ENCODE measurements at regions not wholly inside any gene's neighbourhood (a gene's known extent, or its start where the extent isn't known, plus 50 kb on each side); places are given as distances from the start of the nearest gene placed in this dataset.
"Not testable (repeated sequence)": the region's sequence is repeated elsewhere in the genome, so short reads cannot be mapped to it uniquely, and the experiment has no call there.

DNA sequence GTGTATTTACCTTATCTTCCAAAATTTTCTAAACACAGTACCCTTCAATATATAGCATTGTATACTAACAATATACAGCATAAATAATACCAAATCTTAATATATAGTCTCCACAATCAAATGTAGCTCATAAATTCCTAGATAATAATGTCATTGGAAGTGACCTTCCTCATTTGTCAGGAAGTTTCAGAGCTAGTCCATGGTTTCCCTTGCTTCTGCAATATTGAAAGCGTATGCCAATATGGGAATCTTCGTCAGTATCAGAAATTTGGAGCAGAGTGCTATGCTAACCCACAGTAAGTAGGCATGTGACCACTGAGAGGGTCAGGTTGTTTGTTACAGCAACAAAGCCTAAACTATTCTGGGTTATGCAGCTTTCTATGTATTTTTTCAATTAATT lies 774.9 kb upstream of the CDH10 start:
- TF ChIP-seq, protein P1, sequence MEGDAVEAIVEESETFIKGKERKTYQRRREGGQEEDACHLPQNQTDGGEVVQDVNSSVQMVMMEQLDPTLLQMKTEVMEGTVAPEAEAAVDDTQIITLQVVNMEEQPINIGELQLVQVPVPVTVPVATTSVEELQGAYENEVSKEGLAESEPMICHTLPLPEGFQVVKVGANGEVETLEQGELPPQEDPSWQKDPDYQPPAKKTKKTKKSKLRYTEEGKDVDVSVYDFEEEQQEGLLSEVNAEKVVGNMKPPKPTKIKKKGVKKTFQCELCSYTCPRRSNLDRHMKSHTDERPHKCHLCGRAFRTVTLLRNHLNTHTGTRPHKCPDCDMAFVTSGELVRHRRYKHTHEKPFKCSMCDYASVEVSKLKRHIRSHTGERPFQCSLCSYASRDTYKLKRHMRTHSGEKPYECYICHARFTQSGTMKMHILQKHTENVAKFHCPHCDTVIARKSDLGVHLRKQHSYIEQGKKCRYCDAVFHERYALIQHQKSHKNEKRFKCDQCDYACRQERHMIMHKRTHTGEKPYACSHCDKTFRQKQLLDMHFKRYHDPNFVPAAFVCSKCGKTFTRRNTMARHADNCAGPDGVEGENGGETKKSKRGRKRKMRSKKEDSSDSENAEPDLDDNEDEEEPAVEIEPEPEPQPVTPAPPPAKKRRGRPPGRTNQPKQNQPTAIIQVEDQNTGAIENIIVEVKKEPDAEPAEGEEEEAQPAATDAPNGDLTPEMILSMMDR (conservative IDR thresholded peaks at IDR 0.05; ENCODE audit: low read depth, low read length): no peak
- H3K4me3 ChIP-seq (ENCODE audit: low read depth, low read length): no peak overlapping the region
- DNase-seq (ENCODE audit: low read depth): no peak

- no peak for DNase-seq (ENCODE audit: low read depth)
- TF ChIP-seq, protein P1 (conservative IDR thresholded peaks at IDR 0.05; ENCODE audit: low read depth, low read length): no peak
- H3K4me3 ChIP-seq (ENCODE audit: low read depth, low read length): no peak overlapping the region
Measured at GRCh38 chr5:25418978-25419377, 774.2 kb upstream of the CDH10 start.

GRCh38 chr5:25418319-25418859 lies 773.6 kb upstream of the CDH10 start:
- TF ChIP-seq, protein P1 (conservative IDR thresholded peaks at IDR 0.05; ENCODE audit: low read depth, low read length): no peak
- DNase-seq (ENCODE audit: low read depth): no peak
- no peak overlapping the region for H3K4me3 ChIP-seq (ENCODE audit: low read depth, low read length)

- DNase-seq (ENCODE audit: low read depth): no peak
- TF ChIP-seq, protein P1 (conservative IDR thresholded peaks at IDR 0.05; ENCODE audit: low read depth, low read length): no peak
- H3K4me3 ChIP-seq (ENCODE audit: low read depth, low read length): no peak overlapping the region
Measured at GRCh38 chr5:25416960-25417359, 772.2 kb upstream of the CDH10 start.

GRCh38 chr5:25415970-25416369 lies 771.2 kb upstream of the CDH10 start:
- TF ChIP-seq, protein P1 (conservative IDR thresholded peaks at IDR 0.05; ENCODE audit: low read depth, low read length): no peak
- H3K4me3 ChIP-seq (ENCODE audit: low read depth, low read length): no peak overlapping the region
- no peak for DNase-seq (ENCODE audit: low read depth)

DNA sequence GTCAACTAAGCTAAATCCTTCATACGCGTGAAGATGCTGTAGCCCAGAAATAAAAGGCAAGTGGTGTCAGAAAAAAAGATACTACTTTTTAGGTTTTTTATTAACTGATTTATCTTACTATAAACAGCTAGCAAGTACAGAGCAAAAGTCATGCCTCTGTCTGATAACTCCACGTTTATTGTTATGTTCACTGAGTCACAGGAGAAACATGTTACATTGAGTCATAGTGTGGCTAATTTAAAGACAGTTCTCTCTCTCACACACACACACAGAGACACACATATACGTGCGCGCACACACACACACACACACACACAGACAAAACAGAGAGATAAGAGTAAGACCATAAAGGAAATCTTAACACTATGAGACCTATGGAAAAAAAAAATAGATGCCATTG lies 770.0 kb upstream of the CDH10 start:
- DNase-seq (ENCODE audit: low read depth): no peak
- TF ChIP-seq, protein P1 (conservative IDR thresholded peaks at IDR 0.05; ENCODE audit: low read depth, low read length): no peak
- H3K4me3 ChIP-seq (ENCODE audit: low read depth, low read length): no peak overlapping the region

DNA sequence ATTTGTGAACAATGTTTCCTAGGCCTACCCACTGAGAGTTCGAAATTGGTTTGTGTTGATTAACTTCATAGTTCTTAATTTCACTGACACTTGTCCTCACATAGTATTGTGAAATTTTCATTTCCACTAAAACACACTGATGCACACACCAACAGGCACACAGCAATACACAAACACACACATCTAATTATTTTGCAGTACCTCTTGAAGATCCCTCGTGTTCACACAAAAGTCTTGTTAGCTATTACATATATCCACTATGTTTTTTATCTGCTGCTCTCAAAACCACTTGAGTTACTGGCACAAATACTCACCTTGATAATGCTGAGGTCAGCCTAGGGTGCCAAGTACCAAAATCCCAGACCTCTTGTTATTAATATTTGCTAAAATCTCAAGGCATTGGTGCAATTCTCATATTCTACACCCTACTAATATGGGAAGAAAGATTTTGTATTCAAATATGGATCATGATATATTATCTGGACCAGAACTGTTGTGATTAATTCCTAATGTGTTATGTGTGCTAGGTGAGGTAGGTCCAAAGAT lies 767.4 kb upstream of the CDH10 start:
- TF ChIP-seq, protein P1 (conservative IDR thresholded peaks at IDR 0.05; ENCODE audit: low read depth, low read length): no peak
- no peak for DNase-seq (ENCODE audit: low read depth)
- no peak overlapping the region for H3K4me3 ChIP-seq (ENCODE audit: low read depth, low read length)

DNA sequence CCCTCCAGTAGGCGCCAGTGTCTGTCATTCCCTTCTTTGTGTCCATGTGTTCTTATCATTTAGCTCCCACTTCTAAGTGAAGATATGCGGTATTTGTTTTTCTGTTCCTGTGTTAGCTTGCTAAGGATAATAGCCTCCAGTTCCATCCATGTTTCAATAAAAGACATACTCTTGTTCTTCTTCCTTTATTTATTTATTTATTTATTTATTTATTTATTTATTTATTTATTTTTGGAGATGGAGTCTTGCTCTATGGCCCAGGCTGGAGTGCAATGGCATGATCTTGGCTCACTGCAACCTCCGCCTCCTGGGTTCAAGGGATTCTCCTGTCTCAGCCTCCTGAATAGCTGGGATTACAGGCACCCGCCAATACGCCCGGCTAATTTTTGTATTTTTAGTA lies 762.6 kb upstream of the CDH10 start:
- not testable (repeated sequence) for H3K4me3 ChIP-seq (ENCODE audit: low read depth, low read length); DNase-seq (ENCODE audit: low read depth)
